DMS153 treated with DMSO at 0.1 percent for 48 hours (cell line): ENCODE measurements at regions not wholly inside any gene's neighbourhood (a gene's known extent, or its start where the extent isn't known, plus 50 kb on each side); places are given as distances from the start of the nearest gene placed in this dataset.

Source experiments
- DNase-seq: peaks from one replicate; lab custom pipeline; 2025; ENCODE audit not compliant: unreplicated experiment; lab: John Stamatoyannopoulos, UW

DNA sequence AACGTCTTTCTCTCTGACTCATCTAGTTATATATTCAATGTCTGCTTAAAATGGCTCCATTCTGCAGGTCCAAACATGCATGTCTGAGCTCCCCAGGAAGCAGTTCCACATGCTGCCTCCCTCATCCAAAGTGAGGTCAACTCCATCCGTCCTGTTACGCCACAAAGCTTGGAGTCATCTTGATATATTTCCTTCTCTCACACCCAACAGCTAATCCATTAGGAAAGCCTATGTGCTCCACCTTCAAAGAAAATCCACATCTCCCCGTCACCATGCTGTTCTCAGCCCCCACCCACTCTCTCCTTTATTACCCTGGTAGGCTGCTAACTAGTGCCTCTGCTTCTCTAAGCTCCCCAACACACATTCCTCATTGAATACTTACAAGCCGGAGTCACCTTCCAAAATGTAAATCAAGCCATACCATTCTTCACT is 130.2 kb upstream of the SYNDIG1 start:
- no peak for DNase-seq

DNA sequence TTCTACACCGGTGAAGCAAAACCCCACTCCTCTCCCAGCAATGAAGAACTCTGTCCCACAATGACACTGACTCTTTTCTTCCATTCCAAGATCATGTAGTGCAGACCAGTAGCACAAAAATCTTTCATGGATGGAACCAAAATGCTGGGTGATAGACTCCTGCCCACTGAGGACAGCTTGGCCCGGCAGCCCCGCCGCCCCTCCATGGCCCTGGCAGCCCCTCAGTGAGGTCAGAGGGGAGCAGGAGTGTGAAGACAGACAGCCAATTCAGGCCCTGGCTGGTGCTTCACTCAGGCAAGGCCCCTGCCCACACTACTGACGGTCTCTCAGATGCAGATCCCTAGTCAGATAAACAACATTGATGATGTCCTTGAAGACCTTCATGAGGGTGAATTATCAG is 131.9 kb upstream of the SYNDIG1 start:
- no peak for DNase-seq

DNA sequence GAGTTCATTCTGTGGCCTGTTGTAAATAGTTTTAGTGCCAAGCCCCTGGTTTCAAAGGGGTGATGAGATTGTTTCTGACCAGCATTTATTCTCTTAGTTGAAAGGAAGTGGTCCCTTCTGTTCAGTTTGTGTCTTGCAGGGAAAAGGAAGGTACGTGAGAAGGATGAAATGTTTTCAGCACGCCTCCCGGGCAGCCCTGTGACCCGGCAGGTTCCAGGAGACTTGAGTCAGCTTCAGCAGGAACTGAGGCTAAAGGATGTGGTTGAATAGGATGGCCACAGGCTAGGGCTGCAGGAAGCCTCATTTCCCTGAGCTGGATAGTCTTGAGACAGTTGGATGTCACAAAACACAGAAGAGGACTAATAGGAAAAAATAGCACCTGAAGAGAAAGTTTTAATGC is 132.4 kb upstream of the SYNDIG1 start:
- no peak for DNase-seq

GRCh38 chr20:24334830-24335229 is 134.6 kb upstream of the SYNDIG1 start:
- DNase-seq, result no peak

DNA sequence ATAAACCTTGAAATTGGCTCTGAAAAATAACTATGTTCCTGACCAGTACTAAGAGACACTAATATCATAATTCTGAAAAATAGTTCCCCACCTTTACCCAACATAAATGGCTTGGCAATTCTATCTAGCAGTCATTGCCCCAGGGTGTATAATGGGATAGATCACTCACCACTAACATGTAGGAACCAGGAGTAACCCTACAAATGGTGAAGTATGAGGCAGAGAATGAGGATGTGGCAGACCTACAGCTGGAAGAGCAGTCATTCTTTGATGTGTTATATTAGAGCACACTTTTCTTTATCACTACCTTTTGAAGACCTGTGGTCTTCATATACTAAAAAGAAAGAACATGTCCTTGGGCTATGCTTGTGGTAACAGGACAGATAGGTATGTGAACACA is 136.5 kb upstream of the SYNDIG1 start:
- no peak for DNase-seq

- DNase-seq, result no peak
These were observed 137.5 kb upstream of the SYNDIG1 start for GRCh38 chr20:24331939-24332338.

GRCh38 chr20:24328901-24329300 is 140.5 kb upstream of the SYNDIG1 start:
- DNase-seq, result no peak

DNA sequence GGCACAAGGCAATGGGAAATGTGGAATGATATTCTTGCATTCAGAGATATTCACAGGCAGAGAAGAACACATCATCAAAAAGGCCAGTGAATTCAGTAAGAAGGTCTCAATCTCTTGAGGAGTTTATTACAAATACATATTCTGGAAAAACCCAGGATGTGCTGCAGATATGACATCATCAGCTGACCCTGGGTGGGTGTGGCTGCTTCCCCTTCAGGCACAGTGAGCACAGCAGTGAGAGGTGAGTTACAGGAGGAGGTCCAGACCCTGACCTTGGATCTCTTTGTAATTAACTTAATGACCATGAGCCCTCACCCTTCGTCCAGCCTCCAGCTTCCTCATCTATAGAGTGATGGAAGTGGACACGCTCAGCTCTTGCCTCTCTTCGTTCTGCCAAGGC is 147.5 kb upstream of the SYNDIG1 start:
- no peak for DNase-seq

DNA sequence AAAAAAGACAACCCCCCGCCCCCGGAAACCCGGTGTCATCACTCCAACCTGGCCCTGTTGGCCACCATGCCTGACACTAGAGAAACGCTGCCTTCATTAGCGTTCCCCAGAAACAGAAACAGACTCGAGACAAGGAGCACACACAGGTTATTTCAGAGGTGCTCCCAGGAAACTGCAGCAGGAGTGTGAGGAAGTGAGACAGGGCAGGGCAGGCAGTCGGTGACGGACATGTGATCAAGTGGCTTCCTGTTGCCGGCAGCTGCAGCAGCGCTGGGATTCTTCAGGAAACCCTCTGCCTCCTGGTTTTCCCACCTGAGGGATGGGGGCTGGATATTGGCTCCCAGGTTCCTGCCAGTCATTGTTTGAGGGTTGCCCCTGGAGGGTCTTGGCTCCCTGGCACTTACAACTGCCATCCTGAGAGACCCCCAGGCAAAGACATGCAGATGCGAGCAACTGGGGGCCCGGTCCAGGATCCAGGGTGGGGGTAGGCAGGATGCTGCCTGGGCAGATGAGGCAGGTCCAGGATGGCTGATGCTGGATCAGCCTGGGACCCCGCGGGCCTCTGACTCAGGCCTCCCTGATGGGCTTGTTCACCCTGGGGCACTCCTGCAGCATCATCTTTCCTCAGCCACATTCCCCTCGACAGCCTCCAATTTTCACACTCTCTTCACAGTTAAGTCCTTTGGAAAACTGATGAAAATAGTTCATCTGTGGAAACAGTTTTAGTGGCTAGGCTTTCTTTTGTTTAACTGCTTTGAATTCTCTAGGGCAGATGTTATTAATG is 150.7 kb upstream of the SYNDIG1 start:
- DNase-seq, result no peak

GRCh38 chr20:24317224-24317623 is 152.2 kb upstream of the SYNDIG1 start:
- no peak for DNase-seq

GRCh38 chr20:24316731-24317130 is 152.7 kb upstream of the SYNDIG1 start:
- no peak for DNase-seq

GRCh38 chr20:24314053-24314452 is 155.4 kb upstream of the SYNDIG1 start:
- no peak for DNase-seq

DNA sequence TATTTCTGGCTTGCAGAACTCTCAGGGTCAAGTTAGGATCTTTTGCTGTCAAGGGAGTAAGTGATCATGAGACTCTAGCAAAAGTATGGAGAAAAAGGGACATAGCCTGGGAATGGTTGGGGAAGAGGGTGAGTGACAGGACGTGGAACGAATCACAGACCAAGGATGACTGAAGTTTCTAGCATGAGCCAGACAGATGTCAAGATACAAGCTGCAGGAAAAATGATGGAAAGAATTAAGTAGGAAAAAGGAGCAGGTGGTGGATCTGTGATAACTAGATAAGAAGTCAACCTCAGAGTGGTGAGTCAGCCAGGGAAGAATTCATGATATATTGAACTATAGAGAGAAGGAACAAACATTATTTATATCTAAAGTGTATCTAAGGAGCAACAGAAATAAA is 159.8 kb upstream of the SYNDIG1 start:
- no peak for DNase-seq

GRCh38 chr20:24305371-24305770 is 164.1 kb upstream of the SYNDIG1 start:
- DNase-seq, result no peak

GRCh38 chr20:24304291-24304690 is 165.1 kb upstream of the SYNDIG1 start:
- DNase-seq, result no peak

GRCh38 chr20:24303393-24304170 is 165.8 kb upstream of the SYNDIG1 start:
- no peak for DNase-seq

DNA sequence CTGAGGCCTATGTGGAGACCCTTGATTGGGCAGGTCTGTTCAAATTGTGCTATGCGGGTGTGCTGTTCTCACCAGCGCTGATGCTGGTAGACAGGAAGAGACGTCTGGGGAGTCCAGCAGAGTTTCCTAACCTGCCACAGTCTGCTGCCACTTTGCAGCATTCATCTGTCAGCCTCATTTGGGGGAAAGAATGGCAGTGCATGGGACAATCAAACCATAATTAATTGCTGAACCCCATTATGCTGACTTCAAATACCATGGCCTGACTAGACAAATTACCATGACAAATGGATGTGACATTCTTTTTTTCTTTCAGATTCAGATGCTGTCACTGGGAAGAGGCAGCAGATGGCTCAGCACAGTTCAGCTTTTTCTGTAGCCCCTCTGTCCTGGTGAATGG is 171.4 kb upstream of the SYNDIG1 start:
- DNase-seq, result no peak

GRCh38 chr20:24296477-24297261 is 172.8 kb upstream of the SYNDIG1 start:
- DNase-seq, result no peak

DNA sequence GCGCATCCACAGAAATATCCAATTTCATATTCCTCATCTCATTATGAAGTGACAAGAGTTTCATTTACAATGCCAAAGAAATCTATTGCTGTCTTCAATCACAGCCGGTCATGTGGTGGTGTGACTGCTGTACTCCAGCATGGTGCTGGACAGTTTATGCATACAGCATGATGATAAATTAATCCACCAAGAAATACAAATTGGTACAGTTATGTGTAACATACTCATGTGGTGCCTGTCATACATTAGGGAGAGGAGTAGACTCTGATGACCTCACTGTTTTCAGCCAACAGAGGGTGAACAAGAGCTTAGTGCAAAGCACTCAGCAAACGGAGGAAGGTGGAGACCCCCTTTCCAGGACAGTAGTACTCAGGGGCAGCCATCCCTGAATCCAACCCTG is 178.4 kb upstream of the SYNDIG1 start:
- DNase-seq, result no peak

DNA sequence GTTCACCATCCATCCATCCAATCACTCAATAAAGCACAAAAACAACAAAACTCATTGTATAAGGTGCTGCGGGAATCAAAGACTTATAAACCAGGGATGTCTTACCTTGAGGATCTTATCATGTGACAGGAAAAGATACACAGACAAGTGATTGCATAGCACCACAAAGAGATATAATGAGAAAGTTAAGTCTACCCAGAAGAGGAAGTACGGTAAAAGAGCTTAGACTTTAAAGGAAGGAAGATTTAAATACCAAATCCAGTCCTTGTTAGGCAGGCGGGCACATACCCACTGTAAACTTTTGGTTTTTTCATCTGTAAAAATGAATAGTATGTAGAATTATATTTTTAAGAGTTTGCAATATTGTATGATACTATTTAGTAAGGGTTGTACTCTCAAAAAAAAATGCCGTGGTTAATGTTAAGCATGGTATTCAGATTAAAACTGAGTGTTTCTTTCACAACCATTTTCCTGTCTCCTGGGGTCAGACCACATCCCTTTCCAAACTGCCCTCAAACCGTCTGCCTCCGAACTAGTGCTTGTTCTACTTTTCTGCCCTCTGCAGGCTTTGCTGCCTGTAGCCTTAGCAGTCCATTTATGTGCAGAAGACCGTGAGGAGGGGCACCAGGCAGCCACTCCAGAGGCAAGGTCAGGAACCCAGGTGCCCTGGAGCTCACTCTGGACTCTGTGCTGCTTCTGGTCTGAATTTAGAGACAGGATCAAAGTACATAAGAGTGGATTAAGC is 179.5 kb upstream of the SYNDIG1 start:
- DNase-seq, result no peak

DNA sequence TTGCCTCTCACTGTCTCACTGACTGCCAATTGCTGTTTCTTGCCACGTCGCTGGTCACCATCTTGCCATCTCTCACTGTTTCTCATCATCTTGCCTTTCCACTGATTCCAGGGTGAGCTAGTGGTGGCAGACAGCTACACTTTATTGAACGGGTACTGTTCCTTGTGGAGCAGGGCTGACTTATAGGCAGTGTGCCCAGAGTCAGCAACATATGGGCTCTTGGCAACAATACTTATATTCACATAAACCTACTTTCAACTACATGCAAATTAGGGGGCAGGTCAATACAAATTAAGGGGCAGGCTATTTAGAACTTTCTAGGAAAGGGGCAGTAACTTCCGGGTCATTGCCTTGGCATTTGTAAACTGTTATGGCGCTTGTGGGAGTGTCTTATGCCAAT is 186.2 kb upstream of the SYNDIG1 start:
- no peak for DNase-seq
